Stomach smooth muscle (tissue), 2 donors: ENCODE measurements at regions not wholly inside any gene's neighbourhood (a gene's known extent, or its start where the extent isn't known, plus 50 kb on each side); places are given as distances from the start of the nearest gene placed in this dataset.

Experiments used
- H3K27ac ChIP-seq: one replicate; pipeline ENCODE4 v1.7.0; 2013; ENCODE audit warnings: mild to moderate bottlenecking, low read length, inconsistent platforms
- H3K27me3 ChIP-seq, 2 donors: one replicate each; pipeline ENCODE4 v1.7.0; 2013; ENCODE audit warnings: low read length in 2 of 2; ENCODE audit not compliant: insufficient read depth in 2 of 2, control insufficient read depth in 1 of 2
- H3K36me3 ChIP-seq, 2 donors: one replicate each; pipeline ENCODE4 v1.7.0; 2013; ENCODE audit warnings: low read length in 2 of 2; ENCODE audit not compliant: control insufficient read depth in 2 of 2, insufficient read depth in 2 of 2
- H3K4me1 ChIP-seq: one replicate; pipeline ENCODE4 v1.7.0; 2013; ENCODE audit warnings: low read length; ENCODE audit not compliant: control insufficient read depth, insufficient read depth
- H3K4me3 ChIP-seq, 2 donors: one replicate each; pipeline ENCODE4 v1.7.0; 2013; ENCODE audit warnings: low read length in 2 of 2
- H3K9ac ChIP-seq, 2 donors: one replicate each; pipeline ENCODE4 v1.7.0; 2013; ENCODE audit warnings: low read length in 2 of 2, mild to moderate bottlenecking in 1 of 2
- H3K9me3 ChIP-seq, 2 donors: one replicate each; pipeline ENCODE4 v1.7.0; 2013; ENCODE audit warnings: low read length in 2 of 2; ENCODE audit not compliant: control insufficient read depth in 2 of 2
- donor health status: healthy.
- donor health status: Pancreatic carcinoma.

GRCh38 chr5:158606233-158606632 is 493.5 kb downstream of the EBF1 start:
- Histone ChIP-seq H3K27me3 (no peaks in the 10 kb centered on the region), H3K4me1 (no peaks in the 10 kb centered on the region), H3K27ac (no peak overlapping the region), H3K9me3 (peaks cover 0 to 3% of the 10 kb centered on the region in 2 donors), H3K4me3 (no peak overlapping the region), H3K36me3 (no peaks in the 10 kb centered on the region), H3K9ac (no peak overlapping the region)

GRCh38 chr5:158602981-158603380 is 496.7 kb downstream of the EBF1 start:
- no peak overlapping the region for H3K9ac ChIP-seq
- H3K27ac ChIP-seq: no peak overlapping the region
- no peaks in the 10 kb centered on the region for H3K4me1 ChIP-seq
- peaks cover 0 to 3% of the 10 kb centered on the region in 2 donors for H3K9me3 ChIP-seq
- H3K27me3 ChIP-seq: no peaks in the 10 kb centered on the region
- H3K4me3 ChIP-seq: no peak overlapping the region
- no peaks in the 10 kb centered on the region for H3K36me3 ChIP-seq

GRCh38 chr5:158601118-158601517 is 498.6 kb downstream of the EBF1 start:
- Histone ChIP-seq H3K36me3 (no peaks in the 10 kb centered on the region), H3K4me3 (no peak overlapping the region), H3K27me3 (no peaks in the 10 kb centered on the region), H3K27ac (no peak overlapping the region), H3K9ac (no peak overlapping the region), H3K4me1 (no peaks in the 10 kb centered on the region), H3K9me3 (peaks cover 0 to 4% of the 10 kb centered on the region in 2 donors)

GRCh38 chr5:158600679-158601078 is 499.0 kb downstream of the EBF1 start:
- Histone ChIP-seq H3K9me3 (peaks cover 0 to 4% of the 10 kb centered on the region in 2 donors), H3K4me3 (no peak overlapping the region), H3K27me3 (no peaks in the 10 kb centered on the region), H3K27ac (no peak overlapping the region), H3K9ac (no peak overlapping the region), H3K4me1 (no peaks in the 10 kb centered on the region), H3K36me3 (no peaks in the 10 kb centered on the region)

GRCh38 chr5:158599157-158599556 is 500.6 kb downstream of the EBF1 start:
- Histone ChIP-seq H3K4me3 (no peak overlapping the region), H3K9ac (no peak overlapping the region), H3K27ac (no peak overlapping the region), H3K9me3 (peaks cover 0 to 4% of the 10 kb centered on the region in 2 donors), H3K27me3 (no peaks in the 10 kb centered on the region), H3K36me3 (no peaks in the 10 kb centered on the region), H3K4me1 (no peaks in the 10 kb centered on the region)

- no peak overlapping the region for H3K27ac ChIP-seq
- H3K4me1 ChIP-seq: peaks cover 5% of the 10 kb centered on the region
- H3K9me3 ChIP-seq: peaks cover 0 to 4% of the 10 kb centered on the region in 2 donors
- H3K4me3 ChIP-seq: no peak overlapping the region
- H3K27me3 ChIP-seq: no peaks in the 10 kb centered on the region
- H3K36me3 ChIP-seq: no peaks in the 10 kb centered on the region
- no peak overlapping the region for H3K9ac ChIP-seq
Measured at GRCh38 chr5:158594595-158595242, 505.0 kb downstream of the EBF1 start.

- Histone ChIP-seq H3K4me3 (no peak overlapping the region), H3K27ac (no peak overlapping the region)
Measured at GRCh38 chr5:158593925-158594324, 505.8 kb downstream of the EBF1 start.

GRCh38 chr5:158591301-158591863 is 508.3 kb downstream of the EBF1 start:
- Histone ChIP-seq H3K9ac (no peak overlapping the region), H3K27me3 (no peaks in the 10 kb centered on the region), H3K36me3 (no peaks in the 10 kb centered on the region), H3K4me1 (peaks cover 5% of the 10 kb centered on the region), H3K9me3 (no peaks in the 10 kb centered on the region), H3K4me3 (no peak overlapping the region), H3K27ac (no peak overlapping the region)

More at GRCh38 chr5:158593925-158594324, 505.8 kb downstream of the EBF1 start:
- H3K9ac ChIP-seq: no peak overlapping the region
- peaks cover 5% of the 10 kb centered on the region for H3K4me1 ChIP-seq
- H3K27me3 ChIP-seq: no peaks in the 10 kb centered on the region
- H3K9me3 ChIP-seq: peaks cover 0 to 4% of the 10 kb centered on the region in 2 donors
- no peaks in the 10 kb centered on the region for H3K36me3 ChIP-seq

GRCh38 chr5:158590746-158591300 is 508.9 kb downstream of the EBF1 start:
- Histone ChIP-seq H3K27me3 (no peaks in the 10 kb centered on the region), H3K27ac (no peak overlapping the region), H3K4me1 (peaks cover 5% of the 10 kb centered on the region), H3K9me3 (no peaks in the 10 kb centered on the region), H3K4me3 (no peak overlapping the region), H3K36me3 (no peaks in the 10 kb centered on the region), H3K9ac (no peak overlapping the region)

- Histone ChIP-seq H3K27ac (no peak overlapping the region), H3K27me3 (no peaks in the 10 kb centered on the region), H3K4me3 (no peak overlapping the region), H3K9me3 (no peaks in the 10 kb centered on the region), H3K36me3 (no peaks in the 10 kb centered on the region), H3K9ac (no peak overlapping the region), H3K4me1 (peaks cover 5% of the 10 kb centered on the region)
Measured at GRCh38 chr5:158589939-158590338, 509.8 kb downstream of the EBF1 start.

GRCh38 chr5:158588617-158589016 is 511.1 kb downstream of the EBF1 start:
- H3K27me3 ChIP-seq: no peaks in the 10 kb centered on the region
- no peak overlapping the region for H3K9ac ChIP-seq
- H3K36me3 ChIP-seq: no peaks in the 10 kb centered on the region
- H3K27ac ChIP-seq: no peak overlapping the region
- no peaks in the 10 kb centered on the region for H3K9me3 ChIP-seq
- no peak overlapping the region for H3K4me3 ChIP-seq
- H3K4me1 ChIP-seq: peaks cover 5% of the 10 kb centered on the region
